NT2/D1 (cell line): ENCODE measurements at regions not wholly inside any gene's neighbourhood (a gene's known extent, or its start where the extent isn't known, plus 50 kb on each side); places are given as distances from the start of the nearest gene placed in this dataset.

Experiments used
- SUZ12 ChIP-seq: IDR thresholded peaks from 2 replicates; pipeline ENCODE4 v1.6.1; 2011; ENCODE audit not compliant: insufficient read length, insufficient read depth; ENCODE audit errors: extremely low read depth
- YY1 ChIP-seq: IDR thresholded peaks from 2 replicates; pipeline ENCODE4 v1.6.1; 2011; ENCODE audit not compliant: insufficient read length, insufficient read depth

DNA sequence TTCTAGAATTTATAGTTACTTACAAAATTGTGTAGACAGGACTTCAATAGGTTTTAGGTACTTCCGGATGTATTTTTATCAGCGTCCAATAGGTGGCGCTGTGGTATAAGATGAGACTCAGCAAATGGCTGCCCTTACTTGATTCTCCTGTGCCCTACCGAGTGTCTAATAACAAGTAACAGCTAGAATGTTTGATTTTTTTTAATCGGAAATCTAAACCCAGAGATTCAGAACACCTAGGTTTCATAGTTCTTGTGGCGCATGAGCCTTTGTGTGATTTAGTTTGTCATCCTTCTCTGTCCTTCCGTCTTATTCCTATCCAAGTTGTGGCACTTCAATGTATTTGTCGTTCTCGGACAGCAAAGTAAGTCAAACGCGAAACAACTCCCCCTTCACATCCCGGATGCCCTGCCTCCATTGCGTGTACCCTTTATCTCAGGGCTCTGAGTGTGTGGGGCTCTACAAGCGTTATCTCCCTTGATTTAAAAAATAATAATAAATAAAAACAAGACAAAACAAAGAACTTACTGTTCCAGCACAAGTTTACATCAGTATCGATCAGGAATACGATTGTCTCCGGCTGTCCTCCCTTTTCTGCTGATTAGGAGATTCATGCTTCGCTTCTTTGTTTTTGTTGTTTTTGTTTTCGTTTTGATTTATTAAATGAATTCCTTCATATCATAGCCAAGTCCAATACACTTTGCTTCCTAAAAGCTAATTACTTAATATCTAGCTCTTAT, 50.7 kb upstream of the SLC30A5 start:
- TF ChIP-seq YY1 (peak; percentile 27), SUZ12 (no peak)
